GM19025 (cell line): ENCODE measurements at regions not wholly inside any gene's neighbourhood (a gene's known extent, or its start where the extent isn't known, plus 50 kb on each side); places are given as distances from the start of the nearest gene placed in this dataset.

Source experiments
- ATAC-seq: cut with Tn5 transposase; IDR thresholded peaks from one replicate; pipeline ENCODE4 v1.9.1; 2021; ENCODE audit warnings: mild to moderate bottlenecking, low read depth, moderate library complexity; ENCODE audit not compliant: unreplicated experiment

DNA sequence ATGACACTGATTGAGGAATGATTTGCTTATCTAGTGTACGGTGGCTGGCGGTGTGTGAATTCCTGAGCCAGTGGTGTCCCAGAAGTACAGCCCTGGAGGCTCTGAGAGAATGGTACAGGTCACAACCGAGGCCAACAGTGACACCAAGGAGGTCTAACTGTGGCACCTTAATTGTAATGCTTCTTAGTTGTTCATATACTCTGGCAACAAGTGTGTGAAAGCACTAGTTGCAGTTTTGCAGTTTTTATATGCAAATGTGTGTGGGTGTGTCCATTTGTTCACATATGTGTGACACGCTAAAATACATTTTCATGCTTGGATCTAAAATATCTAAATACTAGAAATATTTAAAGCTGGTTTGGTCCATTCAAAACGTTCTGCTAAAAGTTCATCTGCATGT lies 185.3 kb upstream of the FMN2 start:
- no peak for ATAC-seq

DNA sequence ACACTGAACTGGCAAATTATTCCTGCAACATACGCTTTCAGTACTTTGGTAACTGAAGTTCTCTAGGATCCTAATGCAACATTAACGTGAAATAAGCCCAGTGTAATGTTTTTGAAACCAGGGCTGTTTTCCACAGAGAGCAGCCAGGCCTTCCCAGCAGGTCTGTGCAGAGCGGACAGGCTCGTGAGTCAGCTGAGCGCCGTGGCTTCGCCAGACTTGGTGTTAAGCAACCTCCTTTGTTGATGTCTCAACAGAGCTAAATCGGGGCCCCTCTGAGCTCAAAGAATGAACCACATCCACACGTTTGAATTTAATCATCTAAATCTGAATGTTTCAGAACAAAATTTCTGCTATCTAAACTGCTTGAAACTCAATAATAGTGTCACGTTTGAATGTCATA lies 181.8 kb upstream of the FMN2 start:
- ATAC-seq, result no peak

DNA sequence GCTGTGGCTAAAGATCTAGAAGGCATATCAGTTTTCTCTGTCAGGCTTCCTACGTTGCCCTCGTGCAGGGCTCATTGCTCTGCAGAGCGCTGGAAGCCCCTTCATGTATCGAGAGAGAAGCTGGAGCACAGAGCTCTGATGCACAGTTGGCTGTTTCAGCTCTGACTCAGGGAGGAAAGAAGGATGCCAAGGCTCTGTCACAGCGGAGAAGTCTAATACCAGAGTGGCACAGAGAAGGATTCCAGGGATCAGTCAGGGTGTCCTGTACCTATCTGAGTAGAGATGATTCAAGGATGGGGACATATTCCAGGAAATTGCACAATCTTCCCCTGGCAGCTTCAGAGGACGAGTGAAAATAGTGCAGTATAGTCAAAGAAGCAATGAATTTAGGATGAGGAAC lies 179.2 kb upstream of the FMN2 start:
- ATAC-seq, result no peak

GRCh38 chr1:239913141-239913585 lies 178.5 kb upstream of the FMN2 start:
- ATAC-seq, result no peak

DNA sequence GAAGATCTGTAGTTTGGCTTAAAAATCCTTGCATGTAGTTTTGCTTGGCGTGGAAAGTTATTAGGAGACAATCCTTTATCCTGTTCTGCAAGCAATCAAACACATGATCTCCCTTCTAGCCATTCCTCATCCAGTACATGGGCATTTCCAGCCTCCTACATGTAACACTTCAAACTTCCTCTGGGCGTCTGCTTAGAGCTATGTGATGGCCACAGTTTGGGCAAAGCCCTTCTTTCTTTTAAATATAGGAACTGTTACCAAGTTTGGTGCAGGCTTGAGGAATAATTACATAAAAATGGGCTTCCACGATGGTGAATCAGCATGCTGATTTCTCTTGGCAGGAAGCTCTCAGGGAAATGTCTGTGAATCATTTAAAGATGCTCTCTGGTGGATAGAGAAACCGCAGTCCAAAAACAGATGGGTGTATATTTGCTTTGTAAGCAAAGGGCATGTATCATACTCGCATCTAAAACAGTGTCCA lies 176.9 kb upstream of the FMN2 start:
- no peak for ATAC-seq

GRCh38 chr1:239918634-239919033 lies 173.0 kb upstream of the FMN2 start:
- ATAC-seq, result no peak

DNA sequence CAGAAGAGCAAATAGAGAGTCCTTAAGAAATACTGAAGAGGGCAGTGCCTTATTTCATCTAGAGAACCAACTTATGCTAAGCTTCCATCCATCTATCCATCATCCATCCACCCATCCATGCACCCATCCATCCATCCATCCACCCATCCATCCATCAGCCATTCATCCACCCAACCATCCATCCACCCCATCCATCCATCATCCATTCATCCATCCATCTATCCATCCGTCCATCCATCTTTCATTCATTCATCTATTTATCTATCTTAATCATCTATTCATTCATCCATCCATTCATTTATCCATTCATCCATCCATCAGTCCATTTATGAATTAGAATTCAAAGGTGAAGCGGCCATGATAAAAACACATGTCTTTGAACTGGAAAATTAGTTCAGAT lies 171.5 kb upstream of the FMN2 start:
- ATAC-seq, result no peak

- ATAC-seq, result no peak
Measured at GRCh38 chr1:239922778-239923522, 168.7 kb upstream of the FMN2 start.

DNA sequence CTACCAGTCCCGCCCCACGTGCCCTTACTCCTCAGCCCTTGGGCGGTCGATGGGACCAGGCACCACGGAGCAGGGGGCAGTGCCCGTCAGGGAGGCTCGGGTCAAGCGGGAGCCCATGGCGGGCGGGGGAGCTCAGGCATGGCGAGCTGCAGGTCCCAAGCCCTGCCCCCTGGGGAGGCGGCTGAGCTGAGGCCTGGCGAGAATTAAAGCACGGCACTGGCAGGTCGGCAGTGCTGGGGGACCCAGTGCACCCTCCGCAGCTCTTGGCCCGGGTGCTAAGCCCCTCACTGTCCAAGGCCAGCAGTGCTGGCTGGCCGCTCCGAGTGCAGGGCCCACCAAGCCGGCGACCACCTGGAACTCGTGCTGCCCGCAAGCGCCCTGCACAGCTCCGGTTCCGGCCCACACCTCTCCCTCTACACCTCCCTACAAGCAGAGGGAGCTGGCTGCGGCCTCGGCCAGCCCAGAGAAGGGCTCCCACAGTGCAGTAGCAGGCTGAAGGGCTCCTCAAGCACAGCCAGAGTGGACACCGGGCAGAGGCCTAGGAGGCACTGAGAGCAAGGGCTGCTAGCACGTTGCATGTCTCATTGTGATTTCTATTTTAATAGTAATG lies 166.8 kb upstream of the FMN2 start:
- ATAC-seq, result no peak

- ATAC-seq, result no peak
Measured at GRCh38 chr1:239926184-239926583, 165.5 kb upstream of the FMN2 start.

DNA sequence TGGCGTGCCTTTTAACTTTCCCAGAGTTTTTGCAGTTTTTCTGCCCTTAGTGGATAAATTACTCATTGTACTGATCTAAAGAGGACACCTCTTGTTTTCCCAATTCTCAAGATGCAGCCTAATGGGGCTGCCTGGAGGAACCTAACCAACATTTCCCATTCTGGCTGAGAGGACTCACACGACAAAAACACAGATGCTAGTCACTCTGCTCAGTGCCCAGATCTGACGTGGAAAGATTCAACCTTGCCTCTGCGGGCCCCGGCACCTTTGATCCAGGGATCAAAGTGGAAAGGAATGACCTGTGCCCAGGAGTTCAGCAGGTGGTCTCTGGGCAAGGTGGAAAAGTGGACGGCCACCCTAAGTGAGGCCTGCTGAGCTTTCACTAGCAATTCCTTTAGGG lies 162.4 kb upstream of the FMN2 start:
- no peak for ATAC-seq

GRCh38 chr1:239930686-239931262 lies 160.9 kb upstream of the FMN2 start:
- no peak for ATAC-seq

- ATAC-seq, result no peak
Measured at GRCh38 chr1:239931341-239931740, 160.3 kb upstream of the FMN2 start.

DNA sequence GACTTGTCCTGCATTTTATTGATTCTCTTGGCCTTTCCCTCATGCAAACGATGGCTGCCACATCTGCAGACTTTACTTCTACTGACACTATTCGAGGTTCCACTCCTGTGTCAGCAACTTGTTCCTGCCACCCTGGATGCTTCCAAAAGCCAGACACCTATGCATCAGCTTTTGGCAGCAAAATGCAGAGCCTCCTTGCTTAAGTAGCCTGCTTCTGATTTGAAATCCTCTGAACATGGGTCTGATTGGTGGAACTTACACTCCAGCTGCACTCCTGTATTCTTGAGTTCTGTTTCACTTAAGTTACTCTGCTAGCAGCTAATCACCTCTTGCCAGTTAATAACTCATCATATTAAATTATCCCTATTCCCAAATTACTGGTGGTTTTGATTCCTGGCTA lies 152.1 kb upstream of the FMN2 start:
- no peak for ATAC-seq

GRCh38 chr1:239943761-239944160 lies 147.9 kb upstream of the FMN2 start:
- ATAC-seq, result no peak

DNA sequence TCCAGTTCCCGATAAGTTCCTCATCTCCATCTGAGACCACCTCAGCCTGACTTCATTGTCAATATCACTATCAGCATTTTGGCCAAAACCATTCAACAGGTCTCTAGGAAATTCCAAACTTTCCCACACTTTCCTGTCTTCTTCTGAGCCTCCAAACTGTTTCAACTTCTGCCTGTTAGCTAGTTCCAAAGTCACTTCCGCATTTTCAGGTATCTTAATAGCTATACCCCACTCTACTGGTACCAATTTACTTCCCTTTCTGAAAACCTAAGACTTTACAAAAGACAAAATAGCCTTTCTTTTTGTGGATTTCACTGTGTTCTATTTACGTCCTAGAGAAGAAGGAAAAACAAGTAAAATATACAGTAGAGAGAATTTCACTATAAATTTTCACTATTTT lies 147.0 kb upstream of the FMN2 start:
- no peak for ATAC-seq

DNA sequence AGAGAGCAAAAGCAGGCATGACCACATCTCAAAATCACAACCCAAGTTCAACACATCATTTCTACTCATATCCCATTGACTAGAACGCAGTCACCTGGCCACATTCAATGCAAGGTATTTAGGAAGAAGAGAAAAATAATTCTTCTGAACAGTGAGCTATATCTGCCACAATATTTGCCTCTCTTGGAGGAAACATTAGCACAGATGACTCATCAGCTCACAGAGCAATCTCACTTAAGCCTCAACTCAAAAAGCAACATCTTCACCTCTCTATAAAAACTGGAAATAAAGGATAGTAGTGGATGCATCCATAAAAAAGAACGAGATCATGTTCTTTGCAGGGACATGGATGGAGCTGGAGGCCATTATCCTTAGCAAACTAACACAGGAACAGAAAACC lies 143.9 kb upstream of the FMN2 start:
- ATAC-seq, result no peak

DNA sequence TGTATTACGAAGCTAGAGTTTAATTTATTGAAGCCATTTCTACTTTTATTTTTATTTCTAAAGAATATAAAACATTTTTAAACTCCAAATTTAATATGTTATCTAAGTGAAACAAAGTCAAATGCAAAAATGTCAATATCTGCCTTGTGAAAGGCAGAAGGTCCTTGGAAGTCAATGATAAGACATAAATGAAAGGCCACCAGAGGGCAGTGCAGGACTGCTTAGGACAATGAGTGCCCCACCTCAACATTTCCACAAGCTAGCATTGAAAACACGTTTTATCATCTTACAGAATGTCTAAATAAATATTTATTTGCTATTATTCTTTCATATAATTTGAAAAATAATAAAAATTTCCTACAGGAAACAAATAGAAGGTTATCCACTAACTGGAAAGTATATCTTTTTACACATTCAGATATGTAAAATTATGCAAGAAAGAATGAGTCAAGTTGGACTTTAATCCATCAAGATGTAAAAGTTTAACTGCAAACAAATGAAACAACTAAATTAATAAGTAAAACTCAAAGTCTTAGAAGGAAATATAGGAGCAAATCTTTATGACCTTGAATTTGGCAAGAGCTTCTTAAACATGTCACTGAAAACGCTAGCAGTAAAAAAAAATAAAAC lies 140.1 kb upstream of the FMN2 start:
- ATAC-seq, result peak; percentile 52

GRCh38 chr1:239952348-239953308 lies 139.1 kb upstream of the FMN2 start:
- no peak for ATAC-seq

GRCh38 chr1:239954836-239955235 lies 136.8 kb upstream of the FMN2 start:
- no peak for ATAC-seq
